ENCODE measurements at regions not wholly inside any gene's neighbourhood (a gene's known extent, or its start where the extent isn't known, plus 50 kb on each side); places are given as distances from the start of the nearest gene placed in this dataset.

GRCh38 chr2:167383610-167384194 is 495.4 kb downstream of the XIRP2 start:
- peaks cover 0 to 46% (median 30%) of the 10 kb centered on the region in 4 donors for H3K4me1 ChIP-seq
- intact Hi-C loops (cut with DNase I; ENCODE audit: low total_unique reads) (no loop called here), in situ Hi-C loops (cut with MboI; ENCODE audit: low pct_ligation_motif_present in 1 of 4, low pct_unique_long_range_greater_than_20kb in 1 of 4, low sequenced_read_pairs in 3 of 4) (no loop called here)
- H3K4me3 ChIP-seq, result no peak overlapping the region
- H3K27me3 ChIP-seq, result no peaks in the 10 kb centered on the region
- 45 to 58% methylated on average over 7 to 8 of the region's 8 CpGs for WGBS, 2 donors (ENCODE audit: low coverage in 1 of 2)
- TF ChIP-seq, protein P1, sequence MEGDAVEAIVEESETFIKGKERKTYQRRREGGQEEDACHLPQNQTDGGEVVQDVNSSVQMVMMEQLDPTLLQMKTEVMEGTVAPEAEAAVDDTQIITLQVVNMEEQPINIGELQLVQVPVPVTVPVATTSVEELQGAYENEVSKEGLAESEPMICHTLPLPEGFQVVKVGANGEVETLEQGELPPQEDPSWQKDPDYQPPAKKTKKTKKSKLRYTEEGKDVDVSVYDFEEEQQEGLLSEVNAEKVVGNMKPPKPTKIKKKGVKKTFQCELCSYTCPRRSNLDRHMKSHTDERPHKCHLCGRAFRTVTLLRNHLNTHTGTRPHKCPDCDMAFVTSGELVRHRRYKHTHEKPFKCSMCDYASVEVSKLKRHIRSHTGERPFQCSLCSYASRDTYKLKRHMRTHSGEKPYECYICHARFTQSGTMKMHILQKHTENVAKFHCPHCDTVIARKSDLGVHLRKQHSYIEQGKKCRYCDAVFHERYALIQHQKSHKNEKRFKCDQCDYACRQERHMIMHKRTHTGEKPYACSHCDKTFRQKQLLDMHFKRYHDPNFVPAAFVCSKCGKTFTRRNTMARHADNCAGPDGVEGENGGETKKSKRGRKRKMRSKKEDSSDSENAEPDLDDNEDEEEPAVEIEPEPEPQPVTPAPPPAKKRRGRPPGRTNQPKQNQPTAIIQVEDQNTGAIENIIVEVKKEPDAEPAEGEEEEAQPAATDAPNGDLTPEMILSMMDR (IDR thresholded peaks at IDR 0.05), result peak in 1 of 5 experiments; percentile 9
- no peak for TF ChIP-seq POLR2A (IDR thresholded peaks at IDR 0.05)
- peak in 1 of 3 donors; percentile 27 for TF ChIP-seq POLR2AphosphoS5 (IDR thresholded peaks at IDR 0.05)
- H3K36me3 ChIP-seq, result no peaks in the 10 kb centered on the region
- peak; percentile 27 for DNase-seq
- no peaks in the 10 kb centered on the region for H3K9me3 ChIP-seq
- peak overlapping the region; percentile 66 to 79 (median 71) for H3K27ac ChIP-seq

DNA sequence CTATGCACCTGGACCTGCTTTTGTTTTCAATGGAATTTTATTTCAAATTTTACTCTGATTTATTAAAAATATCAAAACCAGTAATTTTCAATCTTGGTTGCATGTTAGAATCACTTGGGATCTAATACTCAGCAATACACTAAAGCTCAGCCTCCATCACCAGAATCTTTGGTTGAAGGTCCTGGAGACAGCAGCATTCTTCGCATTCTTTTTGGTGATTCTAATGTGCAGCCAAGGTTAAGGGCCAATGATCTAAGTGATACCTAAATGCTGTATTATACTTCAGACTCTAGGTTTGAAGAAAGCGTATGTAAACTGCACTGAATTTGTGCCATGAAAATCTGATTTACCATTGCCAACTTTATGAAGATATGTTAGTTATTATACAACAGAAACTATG is 493.1 kb downstream of the XIRP2 start:
- H3K27ac ChIP-seq, result no peak overlapping the region
- no peaks in the 10 kb centered on the region for H3K27me3 ChIP-seq
- no peaks in the 10 kb centered on the region for H3K9me3 ChIP-seq
- 96 to 100% methylated on average over 1 to 2 of the region's 2 CpGs for WGBS, 2 donors (ENCODE audit: low coverage in 1 of 2)
- H3K36me3 ChIP-seq, result no peaks in the 10 kb centered on the region
- no peak overlapping the region for H3K4me3 ChIP-seq
- no peak for TF ChIP-seq POLR2A (IDR thresholded peaks at IDR 0.05)
- TF ChIP-seq POLR2AphosphoS5 (IDR thresholded peaks at IDR 0.05), result no peak
- TF ChIP-seq, protein P1 (IDR thresholded peaks at IDR 0.05), result no peak
- no peak for TF ChIP-seq EP300 (IDR thresholded peaks at IDR 0.05; ENCODE audit: low read depth)
- in situ Hi-C loops (cut with MboI; ENCODE audit: low pct_ligation_motif_present in 1 of 4, low pct_unique_long_range_greater_than_20kb in 1 of 4, low sequenced_read_pairs in 3 of 4), result no loop called here
- no peak for DNase-seq
- peaks cover 0 to 36% (median 30%) of the 10 kb centered on the region in 4 donors for H3K4me1 ChIP-seq
- intact Hi-C loops (cut with DNase I; ENCODE audit: low total_unique reads), result no loop called here

DNA sequence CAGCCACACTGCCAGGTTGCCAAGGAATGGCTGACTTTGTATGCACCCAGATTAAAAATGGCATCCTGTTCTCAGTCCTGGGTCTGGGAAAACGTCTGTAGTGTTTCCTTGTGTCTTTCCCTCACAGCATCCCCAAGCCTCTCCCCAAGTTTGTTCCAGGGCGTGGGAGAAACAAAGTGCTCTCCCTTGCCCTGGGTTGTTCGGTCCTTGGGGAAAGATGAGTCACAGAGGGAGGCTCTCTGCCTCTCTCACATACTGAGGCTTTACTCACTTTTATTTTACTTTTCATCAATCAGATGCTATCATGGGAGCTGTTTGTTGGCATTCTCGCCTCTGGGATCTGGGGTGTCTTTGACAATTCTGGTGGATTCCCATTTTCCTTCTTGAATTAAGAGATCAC is 492.3 kb downstream of the XIRP2 start:
- Histone ChIP-seq H3K9me3 (no peaks in the 10 kb centered on the region), H3K4me1 (peaks cover 0 to 32% (median 26%) of the 10 kb centered on the region in 4 donors), H3K36me3 (no peaks in the 10 kb centered on the region), H3K4me3 (no peak overlapping the region), H3K27me3 (no peaks in the 10 kb centered on the region), H3K27ac (no peak overlapping the region)
- 60 to 68% methylated on average over 1 to 4 of the region's 4 CpGs for WGBS, 2 donors (ENCODE audit: low coverage in 1 of 2)
- TF ChIP-seq POLR2AphosphoS5 (IDR thresholded peaks at IDR 0.05), result no peak
- TF ChIP-seq POLR2A (IDR thresholded peaks at IDR 0.05), result no peak
- TF ChIP-seq EP300 (IDR thresholded peaks at IDR 0.05; ENCODE audit: low read depth), result no peak
- TF ChIP-seq, protein P1 (IDR thresholded peaks at IDR 0.05), result no peak
- DNase-seq, result no peak
- in situ Hi-C loops (cut with MboI; ENCODE audit: low pct_ligation_motif_present in 1 of 4, low pct_unique_long_range_greater_than_20kb in 1 of 4, low sequenced_read_pairs in 3 of 4) (no loop called here), intact Hi-C loops (cut with DNase I; ENCODE audit: low total_unique reads) (no loop called here)

- Histone ChIP-seq H3K9me3 (no peaks in the 10 kb centered on the region), H3K4me1 (peaks cover 0 to 27% (median 21%) of the 10 kb centered on the region in 4 donors), H3K27me3 (no peaks in the 10 kb centered on the region), H3K36me3 (no peaks in the 10 kb centered on the region), H3K4me3 (no peak overlapping the region), H3K27ac (no peak overlapping the region)
- TF ChIP-seq POLR2A (IDR thresholded peaks at IDR 0.05), result no peak
- TF ChIP-seq EP300 (IDR thresholded peaks at IDR 0.05; ENCODE audit: low read depth), result no peak
- TF ChIP-seq, protein P1 (IDR thresholded peaks at IDR 0.05), result no peak
- no peak for TF ChIP-seq POLR2AphosphoS5 (IDR thresholded peaks at IDR 0.05)
- in situ Hi-C loops (cut with MboI; ENCODE audit: low pct_ligation_motif_present in 1 of 4, low pct_unique_long_range_greater_than_20kb in 1 of 4, low sequenced_read_pairs in 3 of 4) (no loop called here), intact Hi-C loops (cut with DNase I; ENCODE audit: low total_unique reads) (no loop called here)
- 52% methylated on average over 2 of the region's 2 CpGs; no CpG with 5 or more reads in 1 of the 2 donors for WGBS, 2 donors (ENCODE audit: low coverage in 1 of 2)
- peak; percentile 11 for DNase-seq
These were observed 491.8 kb downstream of the XIRP2 start for GRCh38 chr2:167380094-167380493.

Measured in transverse colon (tissue), 4 donors.